ENCODE measurements at regions not wholly inside any gene's neighbourhood (a gene's known extent, or its start where the extent isn't known, plus 50 kb on each side); places are given as distances from the start of the nearest gene placed in this dataset.

GRCh38 chr21:43318368-43318767, 108.6 kb downstream of the SIK1 start:
- H3K4me3 ChIP-seq (ENCODE audit: low read depth, low read length): no peak overlapping the region
- no peak for TF ChIP-seq CTCF (IDR thresholded peaks at IDR 0.05; ENCODE audit: low read depth, low read length)
- no peak for DNase-seq (ENCODE audit: low read depth, low spot score)
- in situ Hi-C loops (cut with HindIII; ENCODE audit: low sequenced_read_pairs): no loop called here

GRCh38 chr21:43317959-43318358, 109.0 kb downstream of the SIK1 start:
- no peak overlapping the region for H3K4me3 ChIP-seq (ENCODE audit: low read depth, low read length)
- no peak for DNase-seq (ENCODE audit: low read depth, low spot score)
- in situ Hi-C loops (cut with HindIII; ENCODE audit: low sequenced_read_pairs): no loop called here
- TF ChIP-seq CTCF (IDR thresholded peaks at IDR 0.05; ENCODE audit: low read depth, low read length): no peak

GRCh38 chr21:43317254-43317748, 109.6 kb downstream of the SIK1 start:
- no peak for DNase-seq (ENCODE audit: low read depth, low spot score)
- no peak overlapping the region for H3K4me3 ChIP-seq (ENCODE audit: low read depth, low read length)
- in situ Hi-C loops (cut with HindIII; ENCODE audit: low sequenced_read_pairs): no loop called here
- no peak for TF ChIP-seq CTCF (IDR thresholded peaks at IDR 0.05; ENCODE audit: low read depth, low read length)

GRCh38 chr21:43316156-43316845, 110.6 kb downstream of the SIK1 start:
- DNase-seq (ENCODE audit: low read depth, low spot score): no peak
- H3K4me3 ChIP-seq (ENCODE audit: low read depth, low read length): no peak overlapping the region
- no peak for TF ChIP-seq CTCF (IDR thresholded peaks at IDR 0.05; ENCODE audit: low read depth, low read length)
- in situ Hi-C loops (cut with HindIII; ENCODE audit: low sequenced_read_pairs): no loop called here

DNA sequence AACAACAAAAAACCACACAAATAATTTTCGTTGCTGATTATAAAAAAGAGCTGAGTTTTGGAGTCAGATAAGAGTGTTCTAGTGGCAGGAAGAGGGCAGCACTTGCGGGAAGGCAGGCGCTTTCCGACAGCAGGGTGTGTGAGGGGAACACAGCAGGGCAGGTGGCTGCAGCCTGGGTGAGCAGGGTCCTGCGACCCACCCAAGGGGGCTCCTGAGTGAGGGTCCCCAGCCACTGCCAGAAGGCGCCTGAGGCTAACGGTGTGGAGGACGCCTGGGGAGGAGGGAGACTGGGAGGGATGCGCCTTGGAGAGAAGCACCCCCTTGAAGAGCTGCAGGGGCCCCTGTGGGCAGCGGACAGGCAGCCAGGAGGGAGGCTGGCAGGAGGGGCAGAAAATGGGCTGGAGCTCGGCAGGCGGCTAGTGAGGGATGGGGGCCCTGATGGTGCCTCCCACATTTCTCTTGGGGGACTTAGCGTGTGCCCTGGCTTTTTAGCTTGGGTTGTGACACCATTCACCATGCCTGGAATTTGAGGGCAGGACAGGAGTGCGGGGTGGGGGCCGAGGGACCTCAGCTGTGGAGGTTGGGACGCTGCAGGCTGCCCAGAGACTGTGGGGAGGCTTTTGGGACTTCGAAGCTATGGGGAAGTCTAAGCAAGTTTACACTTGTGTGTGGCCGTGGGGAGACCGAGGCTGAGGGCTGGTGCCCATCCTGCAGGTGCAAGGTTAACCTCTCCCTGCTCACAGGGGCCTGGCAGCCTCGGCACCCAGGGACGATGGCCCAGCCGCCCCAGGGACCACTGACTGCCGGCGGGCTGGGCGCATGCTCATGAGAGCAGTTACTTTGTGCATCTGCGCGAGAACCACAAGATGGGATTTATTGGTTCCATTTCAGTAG, 111.4 kb downstream of the SIK1 start:
- in situ Hi-C loops (cut with HindIII; ENCODE audit: low sequenced_read_pairs): no loop called here
- DNase-seq (ENCODE audit: low read depth, low spot score): no peak
- no peak overlapping the region for H3K4me3 ChIP-seq (ENCODE audit: low read depth, low read length)
- no peak for TF ChIP-seq CTCF (IDR thresholded peaks at IDR 0.05; ENCODE audit: low read depth, low read length)

DNA sequence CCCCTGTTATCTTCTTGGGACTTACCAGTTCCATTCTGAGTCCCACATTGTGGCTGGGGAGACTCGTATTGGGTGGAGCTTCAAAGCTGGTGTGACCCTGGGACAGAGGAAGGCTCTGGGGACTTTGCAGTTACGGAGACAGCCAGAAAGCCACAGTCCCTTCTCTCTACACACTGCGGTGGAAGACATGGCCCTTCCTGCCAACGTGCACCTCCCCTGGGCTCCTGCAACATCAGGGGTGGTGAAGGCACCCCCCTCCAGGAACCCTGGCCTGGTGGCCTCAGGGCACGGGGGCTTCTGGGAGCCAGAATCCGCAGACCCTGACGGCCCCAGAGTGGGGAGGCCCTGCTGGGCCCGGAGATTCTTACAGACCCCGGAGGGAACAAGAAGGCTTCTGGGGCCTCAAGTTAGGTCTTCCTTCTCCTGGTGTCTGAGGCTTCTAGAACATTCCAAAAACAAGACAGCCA, 113.0 kb downstream of the SIK1 start:
- no peak for DNase-seq (ENCODE audit: low read depth, low spot score)
- in situ Hi-C loops (cut with HindIII; ENCODE audit: low sequenced_read_pairs): no loop called here
- no peak overlapping the region for H3K4me3 ChIP-seq (ENCODE audit: low read depth, low read length)
- no peak for TF ChIP-seq CTCF (IDR thresholded peaks at IDR 0.05; ENCODE audit: low read depth, low read length)

Measured in astrocyte of the spinal cord (primary cell).